ENCODE measurements at regions not wholly inside any gene's neighbourhood (a gene's known extent, or its start where the extent isn't known, plus 50 kb on each side); places are given as distances from the start of the nearest gene placed in this dataset.

DNA sequence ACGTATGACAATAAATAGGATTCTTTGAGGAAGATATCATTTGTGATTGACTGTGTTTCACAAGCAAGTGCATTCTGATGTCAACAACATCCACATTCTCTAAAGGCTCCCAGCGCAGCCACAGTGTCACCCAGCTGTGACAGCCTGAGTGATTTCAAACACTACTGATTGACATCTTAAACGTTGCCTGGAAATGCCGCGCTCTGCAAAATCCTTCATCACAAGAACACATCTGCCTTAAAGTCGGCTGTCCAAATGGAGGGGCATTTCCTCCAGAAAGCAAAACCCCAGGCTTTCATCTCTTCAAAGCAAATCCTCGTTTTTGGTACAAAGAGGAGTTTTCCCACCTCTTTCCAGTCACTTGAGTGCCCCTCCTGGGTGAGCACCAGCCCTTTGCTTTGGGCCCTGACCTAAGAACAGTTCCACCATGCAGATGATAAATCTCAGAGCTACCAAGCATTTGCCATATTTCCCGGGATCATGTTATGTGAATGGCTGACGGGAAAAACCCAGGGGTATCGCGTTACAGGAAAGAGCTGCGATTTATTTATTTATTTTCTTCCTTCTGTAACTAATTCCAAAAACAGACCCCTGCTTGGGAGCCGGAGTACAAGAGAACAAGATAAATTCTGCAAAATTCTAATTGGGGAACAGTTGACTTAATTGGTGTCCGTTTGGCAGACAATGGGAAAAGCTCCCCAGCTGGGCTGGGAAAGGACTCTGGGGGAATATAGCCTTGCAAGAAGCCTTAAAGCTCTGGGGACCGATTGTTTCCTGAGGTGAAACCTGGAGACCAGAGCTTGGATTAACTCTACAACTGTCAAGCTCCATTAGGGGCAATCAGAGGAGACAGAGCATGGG, 703.8 kb upstream of the NR2F2 start:
- Histone ChIP-seq H3K27me3 (replicated peaks; ENCODE audit: insufficient read depth, low read length) (no peaks in the 10 kb centered on the region), H3K9ac (ENCODE audit: low read length) (no peak overlapping the region), H4K20me1 (ENCODE audit: insufficient read depth, low read length) (no peaks in the 10 kb centered on the region), H3K9me2 (replicated peaks; ENCODE audit: insufficient read depth, low read length) (no peaks in the 10 kb centered on the region), H3K4me3 (ENCODE audit: low read length) (no peak overlapping the region), H3K36me3 (replicated peaks; ENCODE audit: insufficient read depth, low read length) (no peaks in the 10 kb centered on the region), H3K4me1 (ENCODE audit: low read length) (no peaks in the 10 kb centered on the region), H3K79me2 (ENCODE audit: low read length) (no peaks in the 10 kb centered on the region), H2AFZ (ENCODE audit: low read length) (no peak overlapping the region), H3K27ac (ENCODE audit: low read length) (no peak overlapping the region), H3K9me3 (replicated peaks; ENCODE audit: insufficient read depth, low read length) (no peaks in the 10 kb centered on the region), H3F3A (ENCODE audit: insufficient read depth, low read length) (no peaks in the 10 kb centered on the region), H3K4me2 (ENCODE audit: low read depth, low read length) (no peak overlapping the region)
- no peak for DNase-seq
- TF ChIP-seq, protein P1, sequence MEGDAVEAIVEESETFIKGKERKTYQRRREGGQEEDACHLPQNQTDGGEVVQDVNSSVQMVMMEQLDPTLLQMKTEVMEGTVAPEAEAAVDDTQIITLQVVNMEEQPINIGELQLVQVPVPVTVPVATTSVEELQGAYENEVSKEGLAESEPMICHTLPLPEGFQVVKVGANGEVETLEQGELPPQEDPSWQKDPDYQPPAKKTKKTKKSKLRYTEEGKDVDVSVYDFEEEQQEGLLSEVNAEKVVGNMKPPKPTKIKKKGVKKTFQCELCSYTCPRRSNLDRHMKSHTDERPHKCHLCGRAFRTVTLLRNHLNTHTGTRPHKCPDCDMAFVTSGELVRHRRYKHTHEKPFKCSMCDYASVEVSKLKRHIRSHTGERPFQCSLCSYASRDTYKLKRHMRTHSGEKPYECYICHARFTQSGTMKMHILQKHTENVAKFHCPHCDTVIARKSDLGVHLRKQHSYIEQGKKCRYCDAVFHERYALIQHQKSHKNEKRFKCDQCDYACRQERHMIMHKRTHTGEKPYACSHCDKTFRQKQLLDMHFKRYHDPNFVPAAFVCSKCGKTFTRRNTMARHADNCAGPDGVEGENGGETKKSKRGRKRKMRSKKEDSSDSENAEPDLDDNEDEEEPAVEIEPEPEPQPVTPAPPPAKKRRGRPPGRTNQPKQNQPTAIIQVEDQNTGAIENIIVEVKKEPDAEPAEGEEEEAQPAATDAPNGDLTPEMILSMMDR (IDR thresholded peaks at IDR 0.05; ENCODE audit: low read length), result no peak
- no peak for TF ChIP-seq EZH2 (optimal IDR thresholded peaks at IDR 0.05; ENCODE audit: low read depth, low read length)
- TF ChIP-seq EZH2phosphoT487 (IDR thresholded peaks at IDR 0.05; ENCODE audit: low read length), result no peak

DNA sequence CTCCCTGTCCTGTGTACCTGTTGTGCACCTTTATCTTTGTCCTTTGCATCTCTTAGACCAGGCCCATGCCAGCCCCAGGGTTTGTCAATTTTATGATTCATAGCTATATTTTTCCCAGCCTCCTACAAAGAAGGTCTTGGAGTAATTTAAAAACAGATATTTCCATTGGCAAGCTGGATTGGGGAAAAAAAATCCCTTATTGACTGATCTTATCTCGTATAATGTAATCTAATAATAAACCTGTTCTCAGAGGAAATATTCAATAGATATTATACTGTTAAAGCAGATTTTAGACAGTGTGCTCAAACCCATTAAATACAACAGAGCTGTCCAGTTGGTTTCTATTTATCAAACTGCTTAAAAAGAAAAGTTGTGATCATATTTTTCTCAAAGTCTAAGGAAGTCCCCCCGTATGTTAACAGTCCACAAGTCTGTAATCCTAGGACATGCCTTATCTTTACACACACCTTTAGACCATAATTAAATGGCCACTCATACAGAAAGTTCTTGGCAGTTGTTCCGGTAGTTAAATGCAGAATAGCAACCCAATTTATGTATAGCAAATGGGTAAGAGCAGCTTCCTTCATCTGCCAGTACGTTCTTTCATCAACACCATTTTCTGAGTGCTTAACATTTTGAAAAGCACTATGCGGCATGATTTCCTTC, 700.9 kb upstream of the NR2F2 start:
- H3K79me2 ChIP-seq (ENCODE audit: low read length), result no peaks in the 10 kb centered on the region
- H3K9ac ChIP-seq (ENCODE audit: low read length), result no peak overlapping the region
- no peaks in the 10 kb centered on the region for H3F3A ChIP-seq (ENCODE audit: insufficient read depth, low read length)
- no peak overlapping the region for H2AFZ ChIP-seq (ENCODE audit: low read length)
- H3K4me3 ChIP-seq (ENCODE audit: low read length), result no peak overlapping the region
- H3K36me3 ChIP-seq (replicated peaks; ENCODE audit: insufficient read depth, low read length), result no peaks in the 10 kb centered on the region
- no peaks in the 10 kb centered on the region for H3K9me2 ChIP-seq (replicated peaks; ENCODE audit: insufficient read depth, low read length)
- TF ChIP-seq, protein P1 (IDR thresholded peaks at IDR 0.05; ENCODE audit: low read length), result no peak
- TF ChIP-seq EZH2 (optimal IDR thresholded peaks at IDR 0.05; ENCODE audit: low read depth, low read length) (no peak), EZH2phosphoT487 (IDR thresholded peaks at IDR 0.05; ENCODE audit: low read length) (no peak)
- DNase-seq, result no peak
- H3K4me1 ChIP-seq (ENCODE audit: low read length), result no peaks in the 10 kb centered on the region
- H4K20me1 ChIP-seq (ENCODE audit: insufficient read depth, low read length), result no peaks in the 10 kb centered on the region
- no peaks in the 10 kb centered on the region for H3K27me3 ChIP-seq (replicated peaks; ENCODE audit: insufficient read depth, low read length)
- no peak overlapping the region for H3K4me2 ChIP-seq (ENCODE audit: low read depth, low read length)
- no peaks in the 10 kb centered on the region for H3K9me3 ChIP-seq (replicated peaks; ENCODE audit: insufficient read depth, low read length)
- H3K27ac ChIP-seq (ENCODE audit: low read length), result no peak overlapping the region

DNA sequence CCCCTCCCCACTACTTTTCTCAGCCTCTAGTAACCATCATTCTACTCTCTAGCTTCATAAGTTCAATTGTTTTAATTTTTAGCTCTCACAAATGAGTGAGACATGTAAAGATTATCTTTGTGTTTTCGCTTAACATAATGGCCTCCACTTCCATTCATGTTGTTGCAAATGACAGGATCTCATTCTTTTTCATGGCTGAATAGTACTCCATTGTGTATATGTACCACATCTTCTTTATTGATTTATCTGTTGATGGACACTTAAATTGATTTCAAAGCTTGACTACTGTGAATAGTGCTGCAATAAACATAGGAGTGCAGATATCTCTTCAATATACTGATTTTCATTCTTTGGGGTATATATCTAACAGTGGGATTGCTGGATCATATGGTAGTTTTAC, 699.8 kb upstream of the NR2F2 start:
- H2AFZ ChIP-seq (ENCODE audit: low read length), result no peak overlapping the region
- no peak overlapping the region for H3K4me3 ChIP-seq (ENCODE audit: low read length)
- H3F3A ChIP-seq (ENCODE audit: insufficient read depth, low read length), result no peaks in the 10 kb centered on the region
- no peaks in the 10 kb centered on the region for H3K36me3 ChIP-seq (replicated peaks; ENCODE audit: insufficient read depth, low read length)
- H3K4me2 ChIP-seq (ENCODE audit: low read depth, low read length), result no peak overlapping the region
- TF ChIP-seq, protein P1 (IDR thresholded peaks at IDR 0.05; ENCODE audit: low read length), result no peak
- TF ChIP-seq EZH2phosphoT487 (IDR thresholded peaks at IDR 0.05; ENCODE audit: low read length) (no peak), EZH2 (optimal IDR thresholded peaks at IDR 0.05; ENCODE audit: low read depth, low read length) (no peak)
- DNase-seq, result no peak
- H3K27me3 ChIP-seq (replicated peaks; ENCODE audit: insufficient read depth, low read length), result no peaks in the 10 kb centered on the region
- H3K27ac ChIP-seq (ENCODE audit: low read length), result no peak overlapping the region
- H3K9me3 ChIP-seq (replicated peaks; ENCODE audit: insufficient read depth, low read length), result no peaks in the 10 kb centered on the region
- H4K20me1 ChIP-seq (ENCODE audit: insufficient read depth, low read length), result no peaks in the 10 kb centered on the region
- H3K79me2 ChIP-seq (ENCODE audit: low read length), result no peaks in the 10 kb centered on the region
- H3K4me1 ChIP-seq (ENCODE audit: low read length), result no peaks in the 10 kb centered on the region
- no peak overlapping the region for H3K9ac ChIP-seq (ENCODE audit: low read length)
- H3K9me2 ChIP-seq (replicated peaks; ENCODE audit: insufficient read depth, low read length), result no peaks in the 10 kb centered on the region

Measured in MM.1S (cell line).